Astrocyte of the cerebellum (primary cell): ENCODE measurements at regions not wholly inside any gene's neighbourhood (a gene's known extent, or its start where the extent isn't known, plus 50 kb on each side); places are given as distances from the start of the nearest gene placed in this dataset.

Source experiments
- DNase-seq: peaks from one replicate; pipeline ENCODE4 v3.0.0-alpha.2; 2011; ENCODE audit warnings: low read depth
- H3K4me3 ChIP-seq: 2 replicates; pipeline ENCODE4 v1.5.1; 2011; ENCODE audit warnings: mild to moderate bottlenecking, low read depth, low read length, moderate library complexity
- in situ Hi-C: cut with HindIII; loops from 2 replicates; pipeline ENCODE4 v1.10.0; 2017; ENCODE audit warnings: low sequenced_read_pairs
- TF ChIP-seq, protein P1 (sequence below): IDR thresholded peaks from 2 replicates; pipeline ENCODE4 v1.5.1; 2012; ENCODE audit warnings: low read length, low read depth, moderate library complexity, mild to moderate bottlenecking; ENCODE audit errors: missing control alignments

DNA sequence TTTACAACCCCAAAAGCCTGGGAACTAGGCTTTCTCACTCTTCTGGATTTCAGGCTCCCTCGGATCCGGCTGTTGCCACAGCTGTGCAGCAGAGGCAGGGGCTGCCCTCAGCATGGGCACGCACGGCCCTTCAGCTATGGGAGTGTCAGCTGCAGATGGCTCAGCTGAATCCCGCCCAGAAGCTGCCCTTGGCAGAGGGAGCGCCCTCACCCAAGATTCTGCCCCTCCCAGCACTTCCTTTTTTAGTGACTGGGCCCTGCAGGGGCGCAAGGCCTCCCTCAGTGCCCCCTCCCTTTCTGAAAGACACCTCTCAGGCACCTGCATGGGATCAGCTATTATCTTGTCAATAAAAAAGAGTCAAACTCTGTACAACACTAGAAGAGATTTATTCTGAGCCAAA is 67.9 kb upstream of the THBS2 start:
- no peak for DNase-seq
- TF ChIP-seq, protein P1, sequence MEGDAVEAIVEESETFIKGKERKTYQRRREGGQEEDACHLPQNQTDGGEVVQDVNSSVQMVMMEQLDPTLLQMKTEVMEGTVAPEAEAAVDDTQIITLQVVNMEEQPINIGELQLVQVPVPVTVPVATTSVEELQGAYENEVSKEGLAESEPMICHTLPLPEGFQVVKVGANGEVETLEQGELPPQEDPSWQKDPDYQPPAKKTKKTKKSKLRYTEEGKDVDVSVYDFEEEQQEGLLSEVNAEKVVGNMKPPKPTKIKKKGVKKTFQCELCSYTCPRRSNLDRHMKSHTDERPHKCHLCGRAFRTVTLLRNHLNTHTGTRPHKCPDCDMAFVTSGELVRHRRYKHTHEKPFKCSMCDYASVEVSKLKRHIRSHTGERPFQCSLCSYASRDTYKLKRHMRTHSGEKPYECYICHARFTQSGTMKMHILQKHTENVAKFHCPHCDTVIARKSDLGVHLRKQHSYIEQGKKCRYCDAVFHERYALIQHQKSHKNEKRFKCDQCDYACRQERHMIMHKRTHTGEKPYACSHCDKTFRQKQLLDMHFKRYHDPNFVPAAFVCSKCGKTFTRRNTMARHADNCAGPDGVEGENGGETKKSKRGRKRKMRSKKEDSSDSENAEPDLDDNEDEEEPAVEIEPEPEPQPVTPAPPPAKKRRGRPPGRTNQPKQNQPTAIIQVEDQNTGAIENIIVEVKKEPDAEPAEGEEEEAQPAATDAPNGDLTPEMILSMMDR = no peak
- in situ Hi-C loops = no loop called here
- H3K4me3 ChIP-seq = no peak overlapping the region

DNA sequence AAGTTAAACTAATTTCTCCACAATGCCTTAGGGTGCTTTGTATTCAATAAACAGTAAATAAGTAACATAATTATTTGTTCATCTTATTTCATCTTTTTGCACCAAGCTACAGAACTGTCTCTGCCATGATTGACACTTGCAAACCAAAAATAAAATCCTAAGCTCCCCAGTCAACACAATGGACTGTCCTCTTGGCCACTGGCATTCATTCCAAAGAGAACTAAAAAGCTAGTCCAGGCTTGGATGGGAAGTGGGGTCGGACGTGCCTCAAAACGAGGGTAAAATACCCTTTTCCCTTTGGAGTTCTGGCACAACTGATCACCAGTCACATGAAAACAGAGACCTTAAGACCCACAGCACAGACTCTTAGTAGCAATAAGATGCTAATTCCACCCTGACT is 66.4 kb upstream of the THBS2 start:
- DNase-seq = no peak
- in situ Hi-C loops = no loop called here
- TF ChIP-seq, protein P1 = no peak
- H3K4me3 ChIP-seq = no peak overlapping the region

DNA sequence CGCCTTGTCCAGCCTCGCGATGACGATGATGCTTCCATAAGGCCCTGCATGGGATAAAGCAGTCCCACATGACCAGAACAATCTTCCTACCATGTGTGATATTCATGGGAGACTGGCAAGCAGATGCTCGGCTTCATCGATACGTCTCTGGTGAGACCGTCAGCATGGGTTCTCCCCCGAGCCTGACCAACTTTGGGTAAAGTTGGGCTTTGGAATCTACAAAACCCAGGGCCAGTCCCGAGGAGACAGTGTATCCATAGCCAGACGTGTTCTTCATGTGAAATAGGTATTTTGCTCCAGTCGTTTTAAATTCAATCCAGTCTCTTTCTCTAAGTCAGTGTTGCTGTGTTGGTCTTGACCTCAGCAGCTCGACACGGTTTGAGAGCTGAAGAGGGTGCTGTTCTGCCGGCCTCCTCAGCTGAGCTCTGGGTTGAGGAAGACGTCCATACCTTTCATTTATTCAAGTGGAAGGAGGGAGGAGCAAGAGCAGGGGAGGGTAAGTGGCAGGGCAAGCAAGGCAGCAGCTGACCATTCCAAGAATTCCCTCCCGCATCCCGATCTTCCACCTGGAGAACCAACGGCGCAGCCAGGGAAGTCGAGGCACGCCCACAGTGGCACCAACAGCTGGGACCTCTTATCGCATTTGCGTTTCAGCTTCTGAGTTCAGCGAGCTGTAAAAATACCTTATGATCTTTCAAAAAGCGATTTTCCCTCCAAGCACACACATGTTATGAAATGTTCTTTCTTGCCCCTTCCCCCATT is 64.0 kb upstream of the THBS2 start:
- H3K4me3 ChIP-seq = no peak overlapping the region
- in situ Hi-C loops = no loop called here
- TF ChIP-seq, protein P1 = no peak
- DNase-seq = no peak

DNA sequence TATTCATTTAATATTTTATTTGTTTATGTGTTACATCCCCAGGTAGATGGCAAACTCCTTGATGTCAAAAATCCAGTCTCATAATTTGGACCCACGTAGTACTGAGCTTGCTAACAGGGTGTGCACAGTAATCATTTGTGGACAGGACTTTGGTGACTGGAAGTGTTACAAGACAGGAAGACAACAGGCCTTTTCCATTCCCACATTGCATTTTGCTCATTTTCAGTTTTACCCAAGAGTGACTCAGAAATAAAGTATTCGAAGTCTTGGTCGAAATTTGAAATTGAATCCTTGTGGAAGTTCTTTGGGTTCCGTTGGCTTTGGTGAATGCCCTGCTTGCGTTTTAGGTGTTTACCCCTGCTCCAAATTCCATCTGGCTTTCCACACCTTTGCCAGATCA is 63.0 kb upstream of the THBS2 start:
- in situ Hi-C loops = no loop called here
- no peak overlapping the region for H3K4me3 ChIP-seq
- no peak for DNase-seq
- TF ChIP-seq, protein P1 = no peak

DNA sequence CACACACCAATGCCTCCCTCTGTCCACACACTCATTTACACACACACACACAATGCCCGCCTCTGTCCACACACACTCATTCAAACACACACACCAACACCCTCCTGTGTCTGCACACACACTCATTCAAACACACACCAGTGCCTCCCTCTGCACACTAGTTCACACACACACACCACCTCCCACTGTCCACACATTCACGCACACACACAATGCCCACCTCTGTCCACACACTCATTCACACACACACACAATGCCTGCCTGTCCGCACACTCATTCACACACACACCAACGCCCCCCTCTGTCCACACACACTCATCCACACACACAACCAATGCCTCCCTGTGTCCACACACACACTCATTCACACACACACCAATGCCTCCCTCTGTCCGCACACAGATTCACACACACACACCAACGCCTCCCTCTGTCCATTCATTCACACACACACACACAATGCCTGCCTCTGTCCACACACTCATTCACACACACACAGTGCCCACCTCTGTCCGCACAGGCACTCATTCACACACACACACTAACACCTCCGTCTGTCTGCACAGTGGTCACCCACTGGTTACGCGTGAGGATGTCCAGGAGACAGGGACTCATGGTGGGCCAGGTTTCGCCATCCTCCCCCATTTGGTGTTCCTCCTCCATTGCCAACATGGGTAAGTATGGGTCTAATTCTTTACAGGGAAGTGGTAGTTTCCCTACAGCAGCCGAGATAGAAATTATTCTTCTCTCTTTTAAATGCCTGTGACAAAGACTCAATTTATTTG is 62.4 kb upstream of the THBS2 start:
- in situ Hi-C loops = no loop called here
- DNase-seq = no peak

DNA sequence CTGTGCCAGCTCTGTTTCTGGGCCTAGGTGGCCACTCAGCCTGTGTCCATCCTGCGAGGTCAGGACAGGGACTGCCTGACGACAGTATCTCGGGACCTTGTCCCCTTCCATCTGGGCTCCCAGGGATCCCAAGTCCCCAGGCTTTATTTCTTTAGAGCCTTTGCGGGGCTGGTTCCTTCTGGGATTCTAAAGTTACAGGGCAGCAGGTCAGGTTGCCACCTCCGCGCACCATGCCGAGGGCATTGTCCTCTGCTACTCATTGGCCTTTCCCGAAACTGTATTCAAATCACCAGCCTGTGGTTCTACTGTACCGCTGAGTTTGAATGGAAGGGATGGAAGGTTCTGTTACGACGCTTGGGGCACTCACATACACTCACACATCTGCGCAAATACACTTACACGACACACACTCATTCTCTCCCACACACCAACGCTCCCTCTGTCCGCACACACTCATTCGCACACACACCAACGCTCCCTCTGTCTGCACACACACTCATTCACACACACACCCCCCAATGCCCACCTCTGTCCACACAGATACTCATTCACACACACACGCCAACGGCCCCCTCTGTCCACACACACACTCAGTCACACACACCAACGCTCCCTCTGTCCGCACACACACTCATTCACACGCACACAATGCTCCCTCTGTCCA is 59.8 kb upstream of the THBS2 start:
- TF ChIP-seq, protein P1 = no peak
- no peak for DNase-seq
- in situ Hi-C loops = no loop called here
- no peak overlapping the region for H3K4me3 ChIP-seq

More for the DNA sequence above, 62.4 kb upstream of the THBS2 start:
- TF ChIP-seq, protein P1 = no peak
- H3K4me3 ChIP-seq = no peak overlapping the region
